GM19463 (cell line): ENCODE measurements at regions not wholly inside any gene's neighbourhood (a gene's known extent, or its start where the extent isn't known, plus 50 kb on each side); places are given as distances from the start of the nearest gene placed in this dataset.

Source experiments
- ATAC-seq: cut with Tn5 transposase; IDR thresholded peaks from one replicate; pipeline ENCODE4 v1.9.1; 2021; ENCODE audit warnings: mild to moderate bottlenecking, moderate library complexity; ENCODE audit not compliant: unreplicated experiment

DNA sequence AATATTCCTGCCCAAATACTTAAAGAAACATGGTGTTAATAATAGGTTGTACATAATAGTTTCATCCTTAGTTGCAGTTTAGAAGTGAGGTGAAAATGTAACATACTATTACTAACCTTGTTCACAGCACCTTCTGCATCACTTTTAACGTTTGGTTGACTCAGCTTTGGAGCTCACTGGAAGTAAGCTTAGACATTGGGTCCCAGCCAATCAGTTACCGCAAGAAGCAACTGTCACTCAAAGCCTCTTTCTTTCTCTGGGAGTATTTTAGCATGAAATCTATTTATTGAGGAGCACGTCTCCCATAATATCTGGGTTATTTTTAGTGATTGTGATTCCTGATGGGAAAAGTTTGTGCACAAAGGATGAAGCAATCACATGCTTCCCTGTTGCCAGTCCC is 472.6 kb downstream of the SNAPC1 start:
- no peak for ATAC-seq

DNA sequence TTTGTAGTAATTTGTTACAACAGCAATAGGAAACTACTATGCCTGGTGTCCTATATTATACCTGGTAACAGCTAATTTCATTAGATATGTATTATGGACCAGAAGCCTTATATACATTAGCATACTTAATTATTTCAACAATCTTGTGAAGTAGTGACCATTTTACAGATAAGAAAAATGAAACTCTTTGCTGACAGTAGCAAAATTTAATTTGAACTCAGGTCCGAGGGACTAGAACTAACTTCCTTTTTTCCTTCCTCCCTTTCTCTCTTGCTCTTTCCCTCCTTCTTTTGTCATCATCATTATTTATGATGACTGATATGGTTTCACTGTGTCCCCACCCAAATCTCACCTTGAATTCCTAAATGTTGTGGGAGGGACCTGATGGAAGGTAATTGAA is 482.0 kb downstream of the SNAPC1 start:
- no peak for ATAC-seq

DNA sequence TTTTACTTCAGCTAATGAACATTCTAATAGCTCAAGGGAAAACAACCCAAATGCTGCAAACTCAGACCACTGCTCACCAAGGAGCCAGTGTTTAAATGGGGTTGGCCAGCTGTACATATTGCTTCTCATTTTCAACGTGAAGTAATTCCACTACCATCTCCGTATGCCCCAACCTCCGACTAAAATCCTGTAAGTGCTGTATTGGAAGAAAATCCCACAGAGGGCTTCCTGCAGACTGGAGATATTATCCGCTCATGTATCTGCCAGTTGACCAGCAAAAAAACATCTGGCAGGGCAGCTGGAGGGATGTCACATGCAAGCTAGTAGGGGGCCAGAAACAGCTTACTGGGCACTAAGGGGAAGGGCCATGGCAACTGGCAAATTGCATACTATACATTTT is 485.0 kb downstream of the SNAPC1 start:
- no peak for ATAC-seq

DNA sequence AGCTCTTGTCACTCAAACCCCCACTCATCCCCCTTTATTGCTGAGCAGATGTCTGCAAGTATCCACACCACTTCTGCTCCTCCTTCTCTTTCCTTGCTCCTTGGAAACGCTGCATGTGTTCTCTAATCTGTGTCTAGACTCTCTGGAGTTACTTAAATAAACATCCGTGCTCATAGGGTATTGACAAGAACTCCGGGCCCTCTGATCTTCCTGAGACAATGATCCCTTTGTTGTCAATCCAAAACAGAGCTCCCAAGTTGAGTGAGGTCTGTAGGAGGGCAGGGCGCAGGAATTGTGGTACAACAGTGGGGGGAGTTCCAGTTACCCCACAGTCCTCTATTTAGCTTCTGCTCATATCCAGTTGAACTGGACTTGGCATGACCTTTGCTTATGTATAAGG is 489.0 kb downstream of the SNAPC1 start:
- no peak for ATAC-seq

DNA sequence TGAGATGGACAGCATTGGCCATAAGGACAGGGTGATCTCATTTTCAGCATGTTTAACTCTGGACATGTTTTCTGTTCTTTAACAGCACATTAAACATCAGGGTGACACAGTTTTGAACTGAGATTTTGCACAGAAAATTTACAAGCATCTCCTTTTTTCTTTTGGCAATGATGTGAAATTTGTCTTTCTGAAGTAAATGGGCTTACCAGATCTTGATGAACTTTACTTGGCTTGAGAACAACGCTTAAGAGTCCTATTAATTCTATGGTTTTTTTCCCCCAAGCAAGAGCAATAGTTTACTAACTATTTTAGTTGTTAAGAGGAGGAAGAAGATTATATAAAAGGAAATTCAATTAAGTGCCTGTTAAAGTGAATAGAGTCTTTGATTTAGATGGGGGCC is 491.0 kb downstream of the SNAPC1 start:
- no peak for ATAC-seq

DNA sequence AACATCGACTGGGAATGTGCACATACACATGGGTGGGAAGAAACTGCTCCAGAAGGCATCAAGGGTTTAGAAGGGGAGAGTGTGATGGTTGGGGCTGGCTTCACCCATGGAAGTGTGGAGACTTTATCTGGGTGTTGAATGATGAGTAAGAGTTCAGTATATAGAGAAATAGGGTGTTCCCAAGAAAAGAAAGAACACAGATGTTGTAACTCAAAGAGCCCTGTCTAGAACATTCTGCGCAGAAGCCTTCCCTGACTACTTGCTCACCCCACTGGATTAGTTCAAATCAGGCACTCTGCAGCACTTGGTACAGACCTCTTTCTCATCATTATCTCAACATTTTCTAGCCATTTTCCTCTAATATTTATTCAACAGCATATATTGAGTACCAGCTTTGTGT is 491.7 kb downstream of the SNAPC1 start:
- no peak for ATAC-seq

DNA sequence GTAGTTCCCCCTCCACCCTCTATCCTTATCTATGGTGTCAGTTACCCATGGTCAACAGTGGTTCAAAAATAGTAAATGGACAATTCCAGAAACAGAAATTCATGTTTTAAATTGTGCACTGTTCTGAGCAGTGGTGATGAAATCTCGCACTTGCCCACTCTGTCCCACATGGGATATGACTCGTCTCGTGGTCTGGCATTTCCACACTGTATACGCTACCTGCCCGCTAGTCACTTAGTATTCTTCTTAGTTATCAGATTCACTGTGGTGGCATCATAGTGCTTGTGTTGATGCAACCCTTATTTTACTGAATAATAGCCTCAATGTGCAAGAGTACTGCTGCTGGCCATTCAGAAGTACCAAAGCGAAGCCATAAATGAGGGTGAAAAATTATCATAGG is 507.0 kb downstream of the SNAPC1 start:
- ATAC-seq: no peak

DNA sequence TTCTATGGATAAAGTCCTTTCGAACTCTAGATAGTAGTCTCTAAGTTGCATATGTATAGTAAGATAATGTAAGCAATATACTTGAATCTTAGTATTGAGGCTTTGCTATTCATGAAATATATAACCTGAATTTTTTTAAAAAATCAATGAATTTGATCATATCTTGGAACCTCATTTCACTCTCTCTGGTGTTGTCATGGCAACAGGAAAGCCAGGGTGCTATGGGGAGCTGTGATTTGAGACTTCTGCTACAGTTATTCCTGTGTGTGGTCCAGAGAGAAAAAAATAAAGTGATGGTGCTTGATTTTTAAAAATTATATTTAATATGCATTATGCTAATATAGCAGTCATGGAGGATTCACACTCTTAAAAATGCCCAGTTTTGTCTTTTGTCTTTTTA is 508.0 kb downstream of the SNAPC1 start:
- ATAC-seq: no peak

DNA sequence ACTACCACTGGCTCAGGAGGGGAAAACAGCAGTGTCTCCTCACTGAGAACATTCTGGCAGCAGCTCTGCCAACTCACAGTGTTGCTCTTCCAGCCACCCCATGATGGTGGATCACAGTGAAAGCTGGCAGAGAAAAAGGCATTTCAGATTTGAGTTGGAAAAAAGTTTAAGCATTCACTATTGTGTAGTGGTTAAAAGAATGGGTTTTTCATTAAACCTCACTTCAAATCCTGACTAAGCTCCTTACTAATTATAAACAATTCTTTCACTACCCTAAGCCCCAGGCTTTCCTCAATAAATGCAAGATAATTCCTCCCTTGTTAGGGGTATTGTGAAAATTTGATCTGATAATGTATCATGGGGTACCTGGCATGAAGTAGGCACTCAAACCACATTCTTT is 518.1 kb downstream of the SNAPC1 start:
- no peak for ATAC-seq

DNA sequence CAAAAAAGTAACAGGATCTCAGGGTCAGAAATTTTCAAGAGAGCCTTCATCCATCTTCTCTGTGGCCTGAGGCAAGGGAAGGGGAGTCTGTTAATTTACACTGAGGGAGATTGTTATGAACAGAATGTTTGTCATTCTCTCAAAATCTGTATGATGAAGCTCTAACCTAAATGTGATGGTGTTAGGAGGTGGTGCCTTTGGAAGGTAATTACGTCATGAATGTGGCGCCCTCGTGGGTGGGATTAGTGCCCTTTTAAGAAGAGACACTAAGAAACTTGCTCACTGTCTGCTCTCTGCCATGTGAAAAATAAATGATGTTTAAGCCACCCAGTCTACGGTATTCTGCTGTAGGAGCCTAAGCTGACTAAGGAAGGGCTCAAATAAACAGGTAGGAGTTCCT is 521.6 kb downstream of the SNAPC1 start:
- no peak for ATAC-seq

DNA sequence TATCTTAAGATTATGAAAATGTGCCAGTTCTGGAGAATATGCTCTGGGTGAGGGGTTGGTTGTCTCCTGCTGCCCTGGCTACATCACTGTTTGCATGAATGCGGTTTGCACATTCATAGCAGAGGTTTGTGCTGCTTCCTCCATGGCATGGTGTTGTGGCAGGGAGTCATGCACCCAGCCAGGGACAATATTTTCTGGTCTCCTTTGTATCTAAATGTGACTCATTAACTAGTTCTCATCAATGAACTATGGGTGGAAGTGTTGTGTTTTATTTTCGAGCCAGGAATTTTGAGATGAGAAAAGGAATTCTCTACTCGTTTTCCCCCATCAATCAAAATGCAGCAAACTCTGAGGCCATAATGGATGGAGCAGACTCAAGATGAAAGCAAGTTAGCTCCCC is 527.3 kb downstream of the SNAPC1 start:
- no peak for ATAC-seq

DNA sequence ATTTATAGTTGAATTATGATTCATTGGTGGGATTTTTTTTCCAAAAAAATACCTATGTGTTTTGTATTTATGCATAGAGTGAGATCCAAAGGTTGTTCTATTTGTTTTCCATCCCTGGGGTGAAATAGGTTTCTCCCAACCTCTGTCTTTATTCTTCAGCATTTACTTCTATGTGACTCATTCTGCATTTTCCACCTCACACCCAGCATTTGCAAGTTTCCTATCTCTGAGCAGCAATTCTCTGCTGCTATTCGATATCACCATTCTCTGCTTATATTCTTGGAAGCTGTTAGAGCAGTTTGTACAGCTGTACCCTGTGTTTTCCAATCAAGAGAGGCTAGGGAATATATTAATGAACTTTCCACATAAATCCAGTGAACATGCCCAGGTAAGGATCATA is 538.9 kb downstream of the SNAPC1 start:
- ATAC-seq: no peak

DNA sequence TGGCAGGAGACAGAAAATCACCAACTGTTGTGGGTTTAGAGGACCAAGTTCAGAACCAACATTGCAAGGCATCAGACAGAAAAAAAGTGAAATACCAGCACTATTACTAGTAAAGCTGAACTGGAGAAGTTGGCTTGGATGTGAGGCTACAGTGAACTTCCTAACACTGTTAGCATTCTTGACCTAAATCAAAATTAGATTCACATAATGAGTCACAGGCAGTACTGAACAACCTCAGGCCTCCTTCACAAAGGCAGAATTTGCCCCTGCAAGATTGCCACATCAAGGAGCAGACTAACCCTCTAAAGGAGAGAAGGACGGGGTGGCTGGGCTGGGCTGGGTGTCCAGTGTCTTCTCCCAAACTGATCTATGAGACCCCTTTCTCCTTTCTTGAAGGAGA is 539.7 kb downstream of the SNAPC1 start:
- no peak for ATAC-seq

DNA sequence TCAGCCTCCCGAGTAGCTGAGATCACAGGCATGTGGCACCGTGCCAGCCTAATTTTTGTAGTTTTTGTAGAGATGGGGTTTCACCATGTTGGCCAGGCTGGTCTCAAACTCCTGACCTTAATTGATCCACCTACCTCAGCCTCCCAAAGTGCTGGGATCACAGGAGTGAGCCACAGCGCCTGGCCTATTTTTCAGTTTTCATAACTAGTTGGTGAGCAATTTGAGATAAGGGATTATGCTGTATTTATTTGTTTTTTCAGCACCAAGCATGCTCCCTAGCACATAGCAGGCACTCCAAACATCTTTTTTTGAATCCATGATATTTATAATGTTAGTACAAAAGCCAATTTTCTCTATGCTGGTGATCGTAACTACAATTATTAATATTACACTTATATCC is 541.2 kb downstream of the SNAPC1 start:
- ATAC-seq: no peak

DNA sequence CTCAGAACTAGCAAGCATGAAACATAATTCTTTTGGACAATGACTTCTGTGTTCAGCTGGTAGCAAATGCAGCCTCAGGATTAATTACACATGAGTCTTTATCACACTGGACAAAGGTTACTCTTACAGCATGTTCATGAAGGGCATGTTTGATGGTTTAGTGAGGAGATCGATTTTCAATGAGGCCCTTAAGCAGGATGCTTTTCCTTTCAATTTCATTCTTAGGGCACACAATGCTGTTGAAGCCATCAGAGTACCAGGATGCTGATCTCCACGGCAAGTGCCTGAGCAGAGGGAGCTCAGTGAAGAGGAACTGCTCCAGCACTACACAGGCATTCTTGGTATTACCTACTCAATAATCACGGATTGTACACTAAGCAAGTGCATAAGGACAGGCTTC is 542.0 kb downstream of the SNAPC1 start:
- no peak for ATAC-seq

DNA sequence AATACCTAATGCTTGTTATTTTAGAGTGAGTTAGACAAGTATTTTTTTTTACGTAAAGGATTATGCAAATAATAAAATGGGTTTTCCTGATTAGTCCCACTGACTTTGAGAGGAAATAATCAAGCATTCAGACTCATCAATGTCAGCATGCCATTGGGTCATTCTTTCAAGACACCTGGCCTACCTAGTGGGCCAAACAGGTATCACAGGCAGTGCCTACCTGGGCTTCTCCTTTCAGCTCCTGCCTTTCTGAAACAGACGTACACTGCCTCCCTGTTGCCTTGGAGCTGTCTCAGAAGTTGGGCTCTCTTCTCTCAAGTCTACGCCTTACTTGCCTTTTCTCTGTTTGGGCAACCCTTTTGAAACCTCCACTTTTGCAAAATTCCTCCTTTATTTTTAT is 545.6 kb downstream of the SNAPC1 start:
- ATAC-seq: no peak

DNA sequence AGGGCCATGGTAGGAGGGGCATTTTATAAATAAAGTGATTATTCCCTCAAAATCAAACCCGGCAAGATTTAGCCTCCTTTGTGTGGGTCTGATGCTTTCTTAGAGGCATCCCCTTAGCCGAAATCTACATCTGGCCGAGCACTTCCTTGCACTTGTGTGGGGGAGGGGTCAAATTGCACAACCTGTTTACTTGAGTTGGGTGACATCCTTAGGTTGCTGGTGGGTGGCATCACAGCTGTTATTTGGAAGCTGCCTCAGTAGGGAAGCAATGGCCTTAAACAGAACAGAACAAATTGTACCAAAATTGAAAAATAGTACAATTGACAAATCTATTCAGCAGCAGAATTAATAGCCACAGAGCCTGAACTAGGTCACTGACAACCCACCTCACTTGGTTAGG is 546.1 kb downstream of the SNAPC1 start:
- ATAC-seq: no peak

DNA sequence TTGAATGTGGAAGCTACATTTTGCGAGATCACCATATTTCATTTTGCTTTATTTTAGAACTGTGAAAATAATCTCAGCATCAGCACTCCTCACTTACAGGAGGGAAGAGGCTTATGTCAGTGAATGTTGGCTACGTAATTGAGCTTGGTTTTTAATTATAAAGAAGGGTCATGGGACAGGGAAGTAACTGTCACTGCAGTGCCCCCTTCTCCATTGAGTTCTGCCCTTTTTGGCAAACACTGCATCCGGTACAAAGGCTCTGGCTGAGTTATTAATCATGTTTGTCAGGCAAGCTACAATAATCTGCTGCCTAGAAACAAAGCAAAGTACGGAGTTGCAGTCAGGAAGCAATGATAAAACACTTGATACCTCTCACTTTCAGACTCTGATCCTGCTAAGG is 546.7 kb downstream of the SNAPC1 start:
- no peak for ATAC-seq

DNA sequence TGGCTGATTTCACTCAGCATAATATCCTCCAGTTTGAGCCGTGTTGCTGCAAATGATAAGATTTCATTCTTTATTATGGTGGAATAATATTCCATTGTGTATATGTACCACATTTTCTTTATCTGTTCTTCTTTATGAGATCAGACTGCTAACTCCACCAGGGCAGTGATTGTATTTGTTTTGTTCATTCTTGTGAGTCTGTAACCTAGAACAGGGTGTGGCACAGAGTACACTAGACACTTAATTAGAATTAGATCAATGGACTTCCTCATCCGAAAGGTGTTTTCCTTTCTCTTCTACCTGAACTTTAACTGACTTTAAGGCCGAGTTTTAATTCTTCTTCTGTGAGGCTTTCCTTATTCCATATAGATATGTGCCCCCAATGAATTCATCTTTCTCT is 551.0 kb downstream of the SNAPC1 start:
- no peak for ATAC-seq

DNA sequence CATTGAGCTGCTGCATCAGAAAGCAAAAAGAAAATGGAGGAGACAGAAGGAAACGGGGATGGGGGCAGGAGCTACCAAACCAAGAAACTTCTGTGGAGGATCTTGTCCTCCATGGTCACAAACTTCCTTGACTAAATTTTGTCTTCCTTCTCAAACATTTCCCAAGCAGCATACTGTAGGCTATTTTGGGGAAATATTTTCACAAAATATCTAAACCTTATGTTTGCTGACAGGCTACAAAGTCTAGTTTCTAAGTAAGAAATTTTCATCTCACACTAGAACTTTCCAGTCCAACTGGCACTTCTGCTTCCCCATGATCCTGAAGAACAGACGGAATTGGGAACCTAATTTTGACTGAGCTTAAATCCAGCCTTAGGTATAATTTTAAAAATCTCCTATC is 552.0 kb downstream of the SNAPC1 start:
- no peak for ATAC-seq

DNA sequence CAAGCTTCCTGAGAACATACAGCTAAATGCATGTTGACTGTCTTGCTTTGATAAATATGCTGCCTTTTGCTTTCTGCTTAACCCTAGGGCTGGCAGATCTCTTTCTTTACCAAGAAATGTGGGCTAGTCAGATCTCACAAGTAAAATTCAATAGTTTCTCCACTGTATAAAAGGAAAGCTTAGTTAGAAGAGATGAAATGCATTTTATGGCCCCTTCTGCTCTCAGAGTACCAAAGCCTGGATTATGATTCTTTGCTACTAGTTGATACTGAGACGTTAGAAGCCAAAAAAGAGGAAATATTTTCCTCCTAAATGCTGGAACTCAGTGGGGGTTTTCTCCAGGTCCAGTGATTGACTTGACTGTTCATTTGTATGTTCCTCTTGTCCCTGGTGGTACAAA is 552.7 kb downstream of the SNAPC1 start:
- ATAC-seq: no peak

DNA sequence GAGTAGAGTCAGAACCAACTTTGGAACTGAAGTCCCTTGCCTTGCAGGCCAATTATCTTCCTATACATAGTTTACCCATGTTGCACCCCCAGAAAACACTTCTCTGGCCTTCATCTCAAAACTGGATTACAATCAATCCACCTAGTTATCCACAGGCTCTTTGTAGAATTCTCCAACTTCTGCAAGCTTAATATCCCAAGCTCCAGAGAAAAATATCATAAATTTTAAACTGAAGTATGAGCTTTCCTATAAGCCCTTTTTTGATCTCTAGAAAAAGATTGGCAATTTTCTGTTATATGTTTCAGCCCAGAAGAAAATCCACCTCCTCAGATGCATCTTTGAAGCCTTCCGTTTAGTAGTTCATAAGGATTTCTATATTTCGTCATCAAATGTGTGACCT is 553.4 kb downstream of the SNAPC1 start:
- no peak for ATAC-seq

DNA sequence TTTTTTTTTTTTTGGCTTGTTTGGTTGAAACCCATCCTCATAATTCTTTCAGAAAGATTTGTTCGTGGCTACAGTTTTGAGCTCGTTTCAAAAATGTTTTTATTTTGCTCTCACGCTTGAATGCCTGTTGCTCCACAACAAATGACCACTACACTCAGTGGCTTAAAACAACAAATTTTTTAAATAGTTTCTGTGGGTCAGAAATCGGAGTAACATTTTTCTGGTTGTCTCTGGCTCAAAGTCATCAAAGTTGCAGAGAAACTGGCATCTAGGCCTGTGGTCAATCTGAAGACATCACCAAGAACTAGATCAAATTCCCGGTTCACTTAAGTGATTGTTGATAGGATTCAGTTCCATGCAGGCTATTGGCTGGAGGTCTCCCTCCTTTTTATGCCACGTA is 560.0 kb downstream of the SNAPC1 start:
- no peak for ATAC-seq

DNA sequence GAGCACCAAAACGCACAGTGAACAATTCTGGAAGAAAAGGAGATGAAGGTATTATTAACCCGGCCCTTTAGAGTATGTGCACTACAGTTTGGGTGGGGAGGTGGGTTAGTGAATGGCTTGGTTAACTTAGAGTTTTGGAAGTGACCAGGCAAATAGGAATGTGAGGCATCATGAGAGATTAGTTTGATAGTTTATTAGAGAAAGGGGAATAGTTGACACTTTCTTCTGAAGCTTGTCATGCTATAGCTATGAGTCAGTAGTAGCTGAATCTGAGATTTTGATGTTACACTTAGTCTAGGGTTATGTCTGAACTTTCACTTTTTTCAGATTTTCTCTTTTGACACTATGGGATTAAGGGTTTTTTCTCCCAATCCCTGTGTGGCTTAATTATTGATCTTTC is 567.2 kb downstream of the SNAPC1 start:
- ATAC-seq: no peak
